ENCODE measurements at regions not wholly inside any gene's neighbourhood (a gene's known extent, or its start where the extent isn't known, plus 50 kb on each side); places are given as distances from the start of the nearest gene placed in this dataset.

DNA sequence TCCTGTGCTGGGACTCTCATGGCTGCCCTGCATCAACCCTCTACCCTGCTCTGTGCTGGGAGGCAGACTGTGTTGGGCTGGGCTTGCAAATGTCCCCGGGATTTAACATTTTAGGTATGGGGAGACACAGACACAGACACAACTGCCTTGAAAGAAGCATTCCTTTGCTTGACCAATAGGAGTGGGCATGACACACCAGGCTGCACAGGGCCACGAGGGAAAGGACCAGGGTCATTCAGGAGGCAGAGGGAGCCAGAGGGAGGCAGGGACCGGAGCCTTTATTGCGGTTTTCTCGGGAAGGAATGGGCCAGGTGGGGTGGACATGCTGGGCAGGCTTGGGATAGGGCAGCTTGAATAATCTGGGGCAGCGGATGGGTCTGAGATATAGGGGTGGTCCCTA lies 238.7 kb upstream of the COPS8 start:
- Histone ChIP-seq H3K9me2 (ENCODE audit: insufficient read depth) (no peaks in the 10 kb centered on the region), H3K79me2 (ENCODE audit: low read depth) (no peaks in the 10 kb centered on the region), H3K36me3 (ENCODE audit: low read depth) (no peaks in the 10 kb centered on the region), H2AFZ (no peak overlapping the region), H3F3A (ENCODE audit: insufficient read depth, low read depth) (no peaks in the 10 kb centered on the region), H3K4me1 (replicated peaks; ENCODE audit: insufficient read depth) (no peaks in the 10 kb centered on the region), H3K4me2 (no peak overlapping the region), H3K27ac (no peak overlapping the region), H3K9me3 (ENCODE audit: insufficient read depth, low read depth) (no peaks in the 10 kb centered on the region), H3K4me3 (no peak overlapping the region), H3K27me3 (ENCODE audit: insufficient read depth, low read depth) (peaks cover 46% of the 10 kb centered on the region), H4K20me1 (ENCODE audit: insufficient read depth) (no peaks in the 10 kb centered on the region)
- DNase-seq, result no peak
- ChIA-PET POLR2A (ENCODE audit: unreplicated experiment) (no interaction called here), CTCF (no interaction called here)
- BruUV-seq (replicated peaks), result no TSS peak
- TF ChIP-seq, protein P1, sequence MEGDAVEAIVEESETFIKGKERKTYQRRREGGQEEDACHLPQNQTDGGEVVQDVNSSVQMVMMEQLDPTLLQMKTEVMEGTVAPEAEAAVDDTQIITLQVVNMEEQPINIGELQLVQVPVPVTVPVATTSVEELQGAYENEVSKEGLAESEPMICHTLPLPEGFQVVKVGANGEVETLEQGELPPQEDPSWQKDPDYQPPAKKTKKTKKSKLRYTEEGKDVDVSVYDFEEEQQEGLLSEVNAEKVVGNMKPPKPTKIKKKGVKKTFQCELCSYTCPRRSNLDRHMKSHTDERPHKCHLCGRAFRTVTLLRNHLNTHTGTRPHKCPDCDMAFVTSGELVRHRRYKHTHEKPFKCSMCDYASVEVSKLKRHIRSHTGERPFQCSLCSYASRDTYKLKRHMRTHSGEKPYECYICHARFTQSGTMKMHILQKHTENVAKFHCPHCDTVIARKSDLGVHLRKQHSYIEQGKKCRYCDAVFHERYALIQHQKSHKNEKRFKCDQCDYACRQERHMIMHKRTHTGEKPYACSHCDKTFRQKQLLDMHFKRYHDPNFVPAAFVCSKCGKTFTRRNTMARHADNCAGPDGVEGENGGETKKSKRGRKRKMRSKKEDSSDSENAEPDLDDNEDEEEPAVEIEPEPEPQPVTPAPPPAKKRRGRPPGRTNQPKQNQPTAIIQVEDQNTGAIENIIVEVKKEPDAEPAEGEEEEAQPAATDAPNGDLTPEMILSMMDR (conservative IDR thresholded peaks at IDR 0.05), result no peak
- no peak for TF ChIP-seq EZH2 (IDR thresholded peaks at IDR 0.05; ENCODE audit: low read depth)
- intact Hi-C loops (cut with micrococcal nuclease; ENCODE audit: unreplicated experiment), result no loop called here

DNA sequence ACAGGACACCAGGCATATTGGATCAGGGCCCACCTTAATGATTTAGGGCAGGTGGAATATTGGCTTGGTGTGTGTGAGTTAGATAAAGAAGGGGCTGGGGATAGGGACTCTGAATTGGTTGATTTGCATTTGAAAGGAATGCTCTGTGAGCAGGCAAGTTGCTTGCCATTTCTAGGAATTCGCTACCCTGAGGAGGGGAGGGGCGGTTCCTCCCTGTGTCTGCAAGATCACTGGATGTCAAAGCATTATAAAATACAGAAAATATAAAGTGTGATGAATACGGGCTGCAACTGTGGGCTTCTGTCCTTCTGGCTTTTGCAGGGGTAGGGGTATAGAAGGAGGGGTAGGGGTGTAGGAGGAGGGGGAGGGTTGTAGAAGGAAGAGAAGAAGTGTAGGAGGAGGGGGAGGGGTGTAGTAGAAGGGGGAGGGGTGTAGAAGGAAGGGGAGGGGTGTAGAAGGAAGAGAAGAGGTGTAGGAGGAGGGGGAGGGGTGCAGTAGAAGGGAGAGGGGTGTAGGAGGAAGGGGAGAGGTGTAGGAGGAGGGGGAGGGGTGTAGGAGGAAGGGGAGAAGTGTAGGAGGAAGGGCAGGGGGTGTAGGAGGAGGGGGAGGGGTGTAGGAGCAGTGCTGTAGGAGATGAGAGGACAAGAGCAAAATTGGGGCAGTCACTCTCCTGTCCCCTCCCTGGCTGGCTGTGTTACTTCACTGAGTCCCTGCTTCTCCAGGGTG lies 238.0 kb upstream of the COPS8 start:
- ChIA-PET CTCF (no interaction called here), POLR2A (ENCODE audit: unreplicated experiment) (no interaction called here)
- H2AFZ ChIP-seq, result no peak overlapping the region
- H3K9me3 ChIP-seq (ENCODE audit: insufficient read depth, low read depth), result no peaks in the 10 kb centered on the region
- H3K79me2 ChIP-seq (ENCODE audit: low read depth), result no peaks in the 10 kb centered on the region
- H3K27ac ChIP-seq, result no peak overlapping the region
- no peaks in the 10 kb centered on the region for H3F3A ChIP-seq (ENCODE audit: insufficient read depth, low read depth)
- no peaks in the 10 kb centered on the region for H3K36me3 ChIP-seq (ENCODE audit: low read depth)
- peaks cover 48% of the 10 kb centered on the region for H3K27me3 ChIP-seq (ENCODE audit: insufficient read depth, low read depth)
- H3K9me2 ChIP-seq (ENCODE audit: insufficient read depth), result no peaks in the 10 kb centered on the region
- H3K4me2 ChIP-seq, result no peak overlapping the region
- H4K20me1 ChIP-seq (ENCODE audit: insufficient read depth), result no peaks in the 10 kb centered on the region
- intact Hi-C loops (cut with micrococcal nuclease; ENCODE audit: unreplicated experiment), result no loop called here
- H3K4me3 ChIP-seq, result no peak overlapping the region
- TF ChIP-seq, protein P1 (conservative IDR thresholded peaks at IDR 0.05), result no peak
- TF ChIP-seq EZH2 (IDR thresholded peaks at IDR 0.05; ENCODE audit: low read depth), result no peak
- no TSS peak for BruUV-seq (replicated peaks)
- H3K4me1 ChIP-seq (replicated peaks; ENCODE audit: insufficient read depth), result no peaks in the 10 kb centered on the region
- DNase-seq, result no peak

DNA sequence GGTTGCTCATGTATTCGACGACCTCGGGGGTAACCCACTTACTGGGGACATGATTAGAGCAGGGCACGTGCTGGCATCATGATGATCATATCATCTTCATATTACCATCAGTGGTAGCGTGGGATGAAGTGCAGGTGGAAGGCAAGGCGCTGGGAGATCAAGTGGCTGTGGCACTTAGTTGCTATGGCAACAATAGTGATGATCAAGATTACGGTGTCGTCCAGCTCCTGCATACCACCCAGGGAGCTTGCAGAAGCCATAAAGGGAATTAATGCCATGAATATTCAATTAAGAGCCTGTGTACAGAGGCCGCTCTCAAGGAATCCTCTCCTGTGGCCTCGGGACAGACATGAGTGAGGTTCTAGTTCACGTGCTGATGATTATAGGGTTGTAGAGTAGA lies 237.2 kb upstream of the COPS8 start:
- no peaks in the 10 kb centered on the region for H3F3A ChIP-seq (ENCODE audit: insufficient read depth, low read depth)
- H3K9me2 ChIP-seq (ENCODE audit: insufficient read depth), result no peaks in the 10 kb centered on the region
- ChIA-PET CTCF (no interaction called here), POLR2A (ENCODE audit: unreplicated experiment) (no interaction called here)
- no peak for TF ChIP-seq EZH2 (IDR thresholded peaks at IDR 0.05; ENCODE audit: low read depth)
- TF ChIP-seq, protein P1 (conservative IDR thresholded peaks at IDR 0.05), result no peak
- no peak overlapping the region for H3K4me2 ChIP-seq
- H3K79me2 ChIP-seq (ENCODE audit: low read depth), result no peaks in the 10 kb centered on the region
- H3K4me3 ChIP-seq, result no peak overlapping the region
- H3K27ac ChIP-seq, result no peak overlapping the region
- no peaks in the 10 kb centered on the region for H4K20me1 ChIP-seq (ENCODE audit: insufficient read depth)
- H3K27me3 ChIP-seq (ENCODE audit: insufficient read depth, low read depth), result peaks cover 48% of the 10 kb centered on the region
- no peak overlapping the region for H2AFZ ChIP-seq
- no peak for DNase-seq
- no peaks in the 10 kb centered on the region for H3K36me3 ChIP-seq (ENCODE audit: low read depth)
- intact Hi-C loops (cut with micrococcal nuclease; ENCODE audit: unreplicated experiment), result no loop called here
- BruUV-seq (replicated peaks), result no TSS peak
- H3K4me1 ChIP-seq (replicated peaks; ENCODE audit: insufficient read depth), result no peaks in the 10 kb centered on the region
- H3K9me3 ChIP-seq (ENCODE audit: insufficient read depth, low read depth), result no peaks in the 10 kb centered on the region
